IMR-90 (cell line): ENCODE measurements at regions not wholly inside any gene's neighbourhood (a gene's known extent, or its start where the extent isn't known, plus 50 kb on each side); places are given as distances from the start of the nearest gene placed in this dataset.

Experiments used
- ATAC-seq: fragments of 200-7000 bp; cut with Tn5 transposase; 2 replicates; pipeline ENCODE4 v1.9.1; 2020; ENCODE audit warnings: low read depth, mild to moderate bottlenecking, moderate library complexity
- BruUV-seq: library from RNA; stranded (reverse); fragments of 400-500 nt; replicated peaks from 2 replicates; lab custom pipeline; 2021; lab: Mats Ljungman, UMichigan
- CTCF ChIA-PET: fragments of 300-600 bp; formaldehyde crosslinking; extraction: SDS; loops from one replicate; lab custom pipeline; 2021; ENCODE audit warnings: antibody characterized with exemption; lab: Yijun Ruan, JAX
- POLR2A ChIA-PET: fragments of 300-600 bp; sonication (Branson Sonifier 250); formaldehyde crosslinking; loops from one replicate; lab custom pipeline; 2022; ENCODE audit warnings: antibody characterized with exemption; ENCODE audit not compliant: unreplicated experiment; lab: Charles Lee
- DNase-seq: peaks from one replicate; pipeline ENCODE4 v3.0.0; 2013
- H2AFZ ChIP-seq: replicated peaks from 2 replicates; pipeline ENCODE3; 2013; ENCODE audit warnings: low read length, mild to moderate bottlenecking; ENCODE audit not compliant: poor library complexity
- H2AK5ac ChIP-seq: 2 replicates; pipeline ENCODE4 v1.6.1; 2013; ENCODE audit warnings: low read depth, low read length, inconsistent platforms
- H2AK9ac ChIP-seq: replicated peaks from 2 replicates; pipeline ENCODE3; 2013; ENCODE audit warnings: mild to moderate bottlenecking, low read depth, low read length, moderate library complexity; ENCODE audit not compliant: poor library complexity
- H2BK120ac ChIP-seq: 2 replicates; pipeline ENCODE4 v1.6.1; 2013; ENCODE audit warnings: low read depth, low read length, inconsistent platforms
- H2BK15ac ChIP-seq: 3 replicates; pipeline ENCODE4 v1.6.1; 2013; ENCODE audit warnings: low read depth, low read length, inconsistent platforms
- H2BK20ac ChIP-seq: 2 replicates; pipeline ENCODE4 v1.6.1; 2013; ENCODE audit warnings: low read depth, mild to moderate bottlenecking, inconsistent platforms, low read length, moderate library complexity
- H2BK5ac ChIP-seq: 2 replicates; pipeline ENCODE4 v1.6.1; 2013; ENCODE audit warnings: mild to moderate bottlenecking, low read depth, low read length, inconsistent platforms; ENCODE audit not compliant: poor library complexity, severe bottlenecking
- H3K14ac ChIP-seq: replicated peaks from 2 replicates; pipeline ENCODE4 v1.6.1; 2013; ENCODE audit warnings: low read depth, low read length, inconsistent platforms
- H3K18ac ChIP-seq: 2 replicates; pipeline ENCODE4 v1.6.1; 2013; ENCODE audit warnings: low read depth, low read length, control low read depth
- H3K23ac ChIP-seq: 2 replicates; pipeline ENCODE4 v1.6.1; 2013; ENCODE audit warnings: low read depth, low read length, inconsistent platforms
- H3K27ac ChIP-seq: 2 replicates; pipeline ENCODE4 v1.5.1; 2013; ENCODE audit warnings: mild to moderate bottlenecking, control low read depth, low read length; ENCODE audit not compliant: insufficient read depth
- H3K27me3 ChIP-seq: 2 replicates; pipeline ENCODE4 v1.6.1; 2013; ENCODE audit warnings: low read length; ENCODE audit not compliant: control insufficient read depth, insufficient read depth
- H3K36me3 ChIP-seq: 2 replicates; pipeline ENCODE4 v1.6.1; 2013; ENCODE audit warnings: low read length, mixed read lengths; ENCODE audit not compliant: control insufficient read depth, insufficient read depth
- H3K4ac ChIP-seq: 2 replicates; pipeline ENCODE4 v1.6.1; 2013; ENCODE audit warnings: low read depth, low read length, inconsistent platforms
- H3K4me1 ChIP-seq: 2 replicates; pipeline ENCODE4 v1.6.1; 2013; ENCODE audit warnings: low read length, mixed read lengths; ENCODE audit not compliant: control insufficient read depth, insufficient read depth
- H3K4me2 ChIP-seq: 2 replicates; pipeline ENCODE4 v1.6.1; 2013; ENCODE audit warnings: low read depth, mild to moderate bottlenecking, control low read depth, low read length, moderate library complexity
- H3K4me3 ChIP-seq: 2 replicates; pipeline ENCODE4 v1.5.1; 2013; ENCODE audit warnings: low read depth, mild to moderate bottlenecking, control low read depth, low read length, moderate library complexity; ENCODE audit not compliant: insufficient read depth
- H3K56ac ChIP-seq: 2 replicates; pipeline ENCODE4 v1.6.1; 2013; ENCODE audit warnings: low read length, inconsistent platforms; ENCODE audit not compliant: insufficient read depth; ENCODE audit errors: extremely low read depth
- H3K79me1 ChIP-seq, 2 experiments: 2 replicates each; pipeline ENCODE4 v1.6.1; 2013; ENCODE audit warnings: low read length in 2 of 2, inconsistent platforms in 1 of 2, low read depth in 1 of 2
- H3K9ac ChIP-seq: 2 replicates; pipeline ENCODE4 v1.6.1; 2013; ENCODE audit warnings: low read depth, low read length, control low read depth
- H3K9me1 ChIP-seq: 2 replicates; pipeline ENCODE4 v1.6.1; 2013; ENCODE audit warnings: low read length, inconsistent platforms; ENCODE audit not compliant: insufficient read depth
- H3K9me3 ChIP-seq: 2 replicates; pipeline ENCODE4 v1.6.1; 2013; ENCODE audit warnings: low read length; ENCODE audit not compliant: control insufficient read depth, insufficient read depth
- H4K20me1 ChIP-seq: 2 replicates; pipeline ENCODE4 v1.6.1; 2013; ENCODE audit warnings: low read length, inconsistent platforms; ENCODE audit not compliant: insufficient read depth
- H4K5ac ChIP-seq: 2 replicates; pipeline ENCODE4 v1.6.1; 2013; ENCODE audit warnings: mild to moderate bottlenecking, low read depth, low read length, control low read depth
- H4K8ac ChIP-seq, 2 experiments: 2 replicates each; pipeline ENCODE4 v1.6.1; 2013; ENCODE audit warnings: low read depth in 2 of 2, low read length in 2 of 2, control low read depth in 1 of 2, inconsistent platforms in 1 of 2
- H4K91ac ChIP-seq: 2 replicates; pipeline ENCODE4 v1.6.1; 2013; ENCODE audit warnings: low read depth, low read length, inconsistent platforms; ENCODE audit not compliant: insufficient read depth
- BHLHE40 ChIP-seq: fragments of 150-350 bp; IDR thresholded peaks from 2 replicates; pipeline ENCODE4 v1.6.1; 2016; ENCODE audit warnings: mild to moderate bottlenecking, low read depth, low read length
- CEBPB ChIP-seq: IDR thresholded peaks from 2 replicates; pipeline ENCODE4 v1.6.1; 2012; ENCODE audit warnings: low read depth, low read length, improper control_type of control experiment
- CHD1 ChIP-seq: IDR thresholded peaks from 2 replicates; pipeline ENCODE4 v1.6.1; 2012; ENCODE audit warnings: low read depth, low read length, improper control_type of control experiment
- ELK1 ChIP-seq: fragments of 150-350 bp; IDR thresholded peaks from 2 replicates; pipeline ENCODE4 v1.6.1; 2016; ENCODE audit warnings: low read depth, mild to moderate bottlenecking, low read length, moderate library complexity, borderline replicate concordance
- FOS ChIP-seq: fragments of 150-350 bp; IDR thresholded peaks from 2 replicates; pipeline ENCODE4 v1.6.1; 2016; ENCODE audit warnings: low read depth, low read length
- MAFK ChIP-seq: IDR thresholded peaks from 2 replicates; pipeline ENCODE4 v1.6.1; 2012; ENCODE audit warnings: low read depth, low read length, improper control_type of control experiment
- MAZ ChIP-seq: IDR thresholded peaks from 2 replicates; pipeline ENCODE4 v1.6.1; 2012; ENCODE audit warnings: low read depth, mild to moderate bottlenecking, low read length, improper control_type of control experiment, moderate library complexity, borderline replicate concordance
- MXI1 ChIP-seq: IDR thresholded peaks from 2 replicates; pipeline ENCODE4 v1.6.1; 2012; ENCODE audit warnings: low read depth, mild to moderate bottlenecking, low read length, moderate library complexity, borderline replicate concordance
- NFE2L2 ChIP-seq: fragments of 150-350 bp; IDR thresholded peaks from 2 replicates; pipeline ENCODE4 v1.6.1; 2016; ENCODE audit warnings: low read depth, mild to moderate bottlenecking, low read length
- POLR2A ChIP-seq: IDR thresholded peaks from 2 replicates; pipeline ENCODE4 v1.6.1; 2012; ENCODE audit warnings: mild to moderate bottlenecking, low read depth, low read length
- RAD21 ChIP-seq: IDR thresholded peaks from 2 replicates; pipeline ENCODE4 v1.6.1; 2012; ENCODE audit warnings: low read length, improper control_type of control experiment
- RCOR1 ChIP-seq: IDR thresholded peaks from 2 replicates; pipeline ENCODE4 v1.6.1; 2012; ENCODE audit warnings: mild to moderate bottlenecking, low read length, improper control_type of control experiment; ENCODE audit not compliant: insufficient replicate concordance
- SMC3 ChIP-seq: fragments of 150-350 bp; IDR thresholded peaks from 2 replicates; pipeline ENCODE4 v1.6.1; 2016; ENCODE audit warnings: low read depth, mild to moderate bottlenecking, antibody characterized with exemption, low read length, moderate library complexity
- dilution Hi-C: fragments of 300-500 bp; cut with HindIII; formaldehyde crosslinking; loops from one replicate; pipeline ENCODE4 v1.14.3; 2018; ENCODE audit warnings: low sequenced_read_pairs; ENCODE audit not compliant: unreplicated experiment
- in situ Hi-C: fragments of 300-500 bp; cut with MboI; formaldehyde crosslinking; loops from 3 replicates; pipeline ENCODE4 v1.14.3; 2019; ENCODE audit warnings: low sequenced_read_pairs, inconsistent platforms, mixed read lengths
- intact Hi-C: fragments of 100-400 bp; cut with micrococcal nuclease; formaldehyde crosslinking; loops from 2 replicates; pipeline ENCODE4 v1.10.0; 2022

GRCh38 chr6:139768196-139768595 lies 393.7 kb upstream of the CITED2 start:
- BruUV-seq: no TSS peak
- Histone ChIP-seq H3K23ac (peak overlapping the region; percentile 13; the same call in 1 of the 2 replicates), H2BK120ac (peak overlapping the region; percentile 61), H3K9ac (no peak overlapping the region), H2BK15ac (peak overlapping the region; percentile 85; the same call in 2 of the 3 replicates), H3K27me3 (no peaks in the 10 kb centered on the region), H3K4ac (peak overlapping the region; percentile 17; the same call in 1 of the 2 replicates), H3K9me3 (no peaks in the 10 kb centered on the region), H4K20me1 (no peaks in the 10 kb centered on the region), H2AK5ac (peak overlapping the region; percentile 49; the same call in 1 of the 2 replicates), H4K91ac (peak overlapping the region; percentile 21; the same call in 1 of the 2 replicates), H3K79me1 (0 out of 4 replicates have a peak, but pooled peaks cover 0 to 3% of the 10 kb centered on the region in 2 experiments), H3K4me2 (no peak overlapping the region), H3K14ac (peak overlapping the region; percentile 43; the same call in 1 of the 2 replicates), H4K8ac (peak overlapping the region; percentile 42 to 72; a peak in 3 of 4 replicates), H2BK5ac (peak overlapping the region; percentile 41), H2AFZ (no peak overlapping the region), H3K4me1 (peaks cover 13% of the 10 kb centered on the region), H2BK20ac (peak overlapping the region; percentile 82), H3K4me3 (no peak overlapping the region), H2AK9ac (no peak overlapping the region), H3K36me3 (no peaks in the 10 kb centered on the region), H3K9me1 (0 out of 2 replicates have a peak, but pooled peaks cover 4% of the 10 kb centered on the region), H3K18ac (peak overlapping the region; percentile 69; the same call in 1 of the 2 replicates), H3K27ac (peak overlapping the region; percentile 18; the same call in 1 of the 2 replicates), H3K56ac (no peak overlapping the region), H4K5ac (peak overlapping the region; percentile 81; the same call in 1 of the 2 replicates)
- intact Hi-C loops: no loop called here
- dilution Hi-C loops: no loop called here
- ATAC-seq: no peak
- TF ChIP-seq BHLHE40: no peak
- TF ChIP-seq CEBPB: no peak
- TF ChIP-seq CHD1: no peak
- TF ChIP-seq MAZ: no peak
- no peak for TF ChIP-seq ELK1
- TF ChIP-seq RCOR1: no peak
- no peak for TF ChIP-seq POLR2A
- TF ChIP-seq MXI1: no peak
- TF ChIP-seq NFE2L2: no peak
- TF ChIP-seq SMC3: no peak
- TF ChIP-seq RAD21: no peak
- no peak for TF ChIP-seq FOS
- TF ChIP-seq MAFK: no peak
- POLR2A ChIA-PET: no interaction called here
- no peak for DNase-seq
- CTCF ChIA-PET: no interaction called here
- in situ Hi-C loops: loop anchor here (10.0 kb wide), 1 partner anchor 393 kb away; the partner anchor contains the start of gene CITED2
